Pons (tissue), 1 donor: ENCODE measurements at regions not wholly inside any gene's neighbourhood (a gene's known extent, or its start where the extent isn't known, plus 50 kb on each side); places are given as distances from the start of the nearest gene placed in this dataset.
"Not testable (repeated sequence)": the region's sequence is repeated elsewhere in the genome, so short reads cannot be mapped to it uniquely, and the experiment has no call there.

Experiments
- DNase-seq: peaks from one replicate; pipeline ENCODE4 v3.0.0-alpha.2; 2016; ENCODE audit warnings: low spot score

GRCh38 chr10:101280511-101280910 is 51.2 kb upstream of the LBX1 start:
- no peak for DNase-seq

- not testable (repeated sequence) for DNase-seq
Observed at GRCh38 chr10:101280921-101281320, 51.7 kb upstream of the LBX1 start.

GRCh38 chr10:101282947-101283346 is 53.7 kb upstream of the LBX1 start:
- DNase-seq, result no peak

GRCh38 chr10:101283762-101284100 is 54.5 kb upstream of the LBX1 start:
- DNase-seq, result no peak

- DNase-seq, result no peak
Observed at GRCh38 chr10:101284101-101284743, 55.0 kb upstream of the LBX1 start.

GRCh38 chr10:101284744-101285463 is 55.6 kb upstream of the LBX1 start:
- DNase-seq, result no peak

- no peak for DNase-seq
Observed at GRCh38 chr10:101285519-101286070, 56.3 kb upstream of the LBX1 start.

GRCh38 chr10:101286248-101287046 is 57.2 kb upstream of the LBX1 start:
- no peak for DNase-seq

GRCh38 chr10:101287183-101287996 is 58.1 kb upstream of the LBX1 start:
- DNase-seq, result no peak

- peak; percentile 48 for DNase-seq
Observed at GRCh38 chr10:101287997-101288635, 58.9 kb upstream of the LBX1 start.

- no peak for DNase-seq
Observed at GRCh38 chr10:101289541-101289940, 60.3 kb upstream of the LBX1 start.

GRCh38 chr10:101290431-101290830 is 61.2 kb upstream of the LBX1 start:
- no peak for DNase-seq

- DNase-seq, result no peak
Observed at GRCh38 chr10:101290881-101291280, 61.6 kb upstream of the LBX1 start.

GRCh38 chr10:101291331-101292193 is 62.3 kb upstream of the LBX1 start:
- no peak for DNase-seq

GRCh38 chr10:101292194-101293006 is 61.6 kb upstream of the BTRC start:
- peak; percentile 35 for DNase-seq

GRCh38 chr10:101293007-101293723 is 60.8 kb upstream of the BTRC start:
- DNase-seq, result no peak

- DNase-seq, result no peak
Observed at GRCh38 chr10:101294109-101294508, 59.9 kb upstream of the BTRC start.

GRCh38 chr10:101295261-101295660 is 58.7 kb upstream of the BTRC start:
- DNase-seq, result peak; percentile 68
